ENCODE measurements at regions not wholly inside any gene's neighbourhood (a gene's known extent, or its start where the extent isn't known, plus 50 kb on each side); places are given as distances from the start of the nearest gene placed in this dataset.
"Not testable (repeated sequence)": the region's sequence is repeated elsewhere in the genome, so short reads cannot be mapped to it uniquely, and the experiment has no call there.

DNA sequence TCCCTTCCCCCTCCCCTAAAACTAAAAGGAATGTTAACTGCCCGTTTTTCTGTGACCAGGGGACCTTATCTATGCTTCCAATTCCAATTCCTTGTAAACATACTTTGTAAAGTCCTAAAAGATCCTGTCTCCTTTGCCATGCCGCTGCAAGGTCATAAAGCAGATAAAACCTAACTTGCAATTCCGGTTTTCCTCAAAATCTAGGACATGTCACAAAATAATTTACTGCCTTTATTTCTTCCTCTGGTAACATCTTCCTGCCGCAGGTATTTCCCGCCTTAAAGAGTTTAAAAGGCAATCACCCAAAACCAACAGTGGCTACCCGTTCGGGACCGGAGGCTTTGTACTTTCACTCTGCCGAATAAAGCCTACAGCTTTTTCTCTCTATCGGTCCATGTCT lies 1248.6 kb upstream of the CDH9 start:
- TF ChIP-seq POLR2AphosphoS5, POLR2A, CTCF (IDR thresholded peaks at IDR 0.05): not testable (repeated sequence)
